Endothelial cell of umbilical vein (primary cell): ENCODE measurements at regions not wholly inside any gene's neighbourhood (a gene's known extent, or its start where the extent isn't known, plus 50 kb on each side); places are given as distances from the start of the nearest gene placed in this dataset.

ENCODE experiments used
- BruUV-seq: library from RNA; stranded (reverse); fragments of 400-500 nt; replicated peaks from 2 replicates; lab custom pipeline; 2021; lab: Mats Ljungman, UMichigan
- CTCF ChIA-PET: fragments of 300-600, 350-600 bp; sonication (Branson Sonifier 250); formaldehyde crosslinking; loops from one replicate; lab custom pipeline; 2021; ENCODE audit warnings: antibody characterized with exemption, inconsistent platforms; lab: Charles Lee
- POLR2A ChIA-PET: fragments of 300-600, 350-600 bp; sonication (Branson Sonifier 250); formaldehyde crosslinking; loops from one replicate; lab custom pipeline; 2021; ENCODE audit warnings: antibody characterized with exemption, inconsistent platforms; lab: Charles Lee
- DNase-seq: peaks from one replicate; pipeline ENCODE4 v3.0.0-alpha.2; 2011; ENCODE audit warnings: low read depth, low spot score
- FAIRE-seq: peaks from 2 replicates; lab custom pipeline; 2011; peaks lifted over from hg19 to GRCh38; lab: Jason Lieb, UNC
- H2AFZ ChIP-seq: 2 replicates; pipeline ENCODE4 v1.6.0; 2012; ENCODE audit warnings: low read depth, low read length, control low read depth, inconsistent platforms
- H3K27ac ChIP-seq: 2 replicates; pipeline ENCODE4 v1.5.1; 2011; ENCODE audit warnings: low read depth, mild to moderate bottlenecking, control low read depth, low read length, moderate library complexity; ENCODE audit not compliant: insufficient read depth
- H3K27me3 ChIP-seq, 2 experiments: 2 replicates each; pipeline versions ENCODE4 v1.6.0 to v1.6.1; 2011; ENCODE audit warnings: low read length in 2 of 2, mixed read lengths in 1 of 2; ENCODE audit not compliant: control insufficient read depth in 2 of 2, insufficient read depth in 2 of 2
- H3K36me3 ChIP-seq, 2 experiments: 2 replicates in 1 of 2; 3 replicates in 1 of 2; pipeline ENCODE4 v1.5.1; 2011; ENCODE audit warnings: low read length in 2 of 2, mild to moderate bottlenecking in 1 of 2, moderate library complexity in 1 of 2; ENCODE audit not compliant: control insufficient read depth in 2 of 2, insufficient read depth in 2 of 2; ENCODE audit errors: extremely low read depth in 1 of 2
- H3K4me1 ChIP-seq: 3 replicates; pipeline ENCODE4 v1.5.1; 2011; ENCODE audit warnings: mild to moderate bottlenecking, low read length; ENCODE audit not compliant: control insufficient read depth, insufficient read depth; ENCODE audit errors: extremely low read depth
- H3K4me2 ChIP-seq: 2 replicates; pipeline ENCODE4 v1.6.1; 2011; ENCODE audit warnings: low read length, control low read depth, mixed read lengths; ENCODE audit not compliant: insufficient read depth
- H3K4me3 ChIP-seq, 3 experiments: fragments of 200-600 bp in 1 of 3; sonication (generic), shearing (Covaris generic) in 1 of 3; replicated peaks in 1 of 3; 2 replicates each; pipeline ENCODE4 v1.5.1; 2011 to 2016; ENCODE audit warnings: control low read depth in 3 of 3, low read length in 3 of 3, mild to moderate bottlenecking in 2 of 3, inconsistent platforms in 1 of 3, low read depth in 1 of 3, moderate library complexity in 1 of 3; ENCODE audit not compliant: insufficient read depth in 1 of 3
- H3K79me2 ChIP-seq: 2 replicates; pipeline ENCODE4 v1.6.0; 2012; ENCODE audit warnings: low read length, inconsistent platforms; ENCODE audit not compliant: control insufficient read depth, insufficient read depth
- H3K9ac ChIP-seq: replicated peaks from 2 replicates; pipeline ENCODE3; 2011; ENCODE audit warnings: low read length, control low read depth; ENCODE audit not compliant: insufficient read depth; ENCODE audit errors: extremely low read depth
- H3K9me1 ChIP-seq: replicated peaks from 3 replicates; pipeline ENCODE4 v1.6.0; 2011; ENCODE audit warnings: mild to moderate bottlenecking, low read length; ENCODE audit not compliant: control insufficient read depth, insufficient read depth; ENCODE audit errors: extremely low read depth
- H3K9me3 ChIP-seq: replicated peaks from 2 replicates; pipeline ENCODE4 v1.5.1; 2012; ENCODE audit warnings: low read length, inconsistent platforms; ENCODE audit not compliant: control insufficient read depth, insufficient read depth
- H4K20me1 ChIP-seq: replicated peaks from 2 replicates; pipeline ENCODE3; 2011; ENCODE audit warnings: mild to moderate bottlenecking, low read length; ENCODE audit not compliant: control insufficient read depth, insufficient read depth; ENCODE audit errors: extremely low read depth
- CTCF ChIP-seq, 2 donors: IDR thresholded peaks; 1 replicate in 1 of 2; 2 replicates in 1 of 2; pipeline ENCODE4 v1.5.1; 2011; ENCODE audit warnings: low read length in 2 of 2, mild to moderate bottlenecking in 2 of 2, moderate library complexity in 2 of 2, control low read depth in 1 of 2, inconsistent platforms in 1 of 2, low read depth in 1 of 2; ENCODE audit not compliant: insufficient read depth in 1 of 2; ENCODE audit errors: extremely low read depth in 1 of 2
- EZH2 ChIP-seq: IDR thresholded peaks from 2 replicates; pipeline ENCODE4 v1.6.1; 2012; ENCODE audit warnings: borderline replicate concordance, low read depth, mild to moderate bottlenecking, moderate library complexity, low read length, inconsistent platforms; ENCODE audit not compliant: severe bottlenecking
- FOS ChIP-seq: IDR thresholded peaks from 2 replicates; pipeline ENCODE4 v1.6.1; 2011; ENCODE audit warnings: mild to moderate bottlenecking, low read length, moderate library complexity, borderline replicate concordance; ENCODE audit not compliant: insufficient read depth
- GATA2 ChIP-seq: IDR thresholded peaks from 2 replicates; pipeline ENCODE4 v1.7.0; 2011; ENCODE audit warnings: low read depth, mild to moderate bottlenecking, moderate library complexity, mixed read lengths, low read length; ENCODE audit not compliant: insufficient read length, insufficient read depth
- JUN ChIP-seq: IDR thresholded peaks from 2 replicates; pipeline ENCODE4 v1.6.1; 2011; ENCODE audit warnings: borderline replicate concordance, low read depth; ENCODE audit not compliant: insufficient read length, insufficient read depth
- MYC ChIP-seq: IDR thresholded peaks from one replicate; pipeline ENCODE4 v1.6.1; 2011; ENCODE audit warnings: mild to moderate bottlenecking, low read depth, low read length
- POLR2A ChIP-seq: IDR thresholded peaks from 2 replicates; pipeline ENCODE4 v1.6.1; 2012; ENCODE audit warnings: low read depth, mild to moderate bottlenecking, control low read depth, low read length
- POLR2AphosphoS5 ChIP-seq: IDR thresholded peaks from 2 replicates; pipeline ENCODE4 v1.6.1; 2012; ENCODE audit warnings: low read depth, mild to moderate bottlenecking, control low read depth, low read length, moderate library complexity; ENCODE audit not compliant: insufficient read depth
- dilution Hi-C: fragments of 300-500 bp; cut with MboI; formaldehyde crosslinking; loops from one replicate; pipeline ENCODE4 v1.15.0; 2019; ENCODE audit warnings: low sequenced_read_pairs; ENCODE audit not compliant: extremely low pct_ligation_motif_present
- intact Hi-C: fragments of 100-400 bp; cut with micrococcal nuclease; formaldehyde crosslinking; loops from one replicate; pipeline ENCODE4 v1.10.0; 2022

GRCh38 chr13:99902657-99903056 lies 68.9 kb downstream of the ZIC5 start:
- Histone ChIP-seq H3K27ac (no peak overlapping the region), H3K4me3 (no peak overlapping the region), H3K9ac (no peak overlapping the region), H3K4me1 (no peaks in the 10 kb centered on the region), H3K4me2 (no peak overlapping the region), H2AFZ (no peak overlapping the region), H3K9me3 (no peaks in the 10 kb centered on the region), H3K79me2 (no peaks in the 10 kb centered on the region), H4K20me1 (no peaks in the 10 kb centered on the region), H3K27me3 (peaks cover 11 to 16% of the 10 kb centered on the region in 2 experiments), H3K36me3 (no peaks in the 10 kb centered on the region), H3K9me1 (no peaks in the 10 kb centered on the region)
- FAIRE-seq = no peak
- DNase-seq = no peak
- TF ChIP-seq POLR2AphosphoS5 (no peak), MYC (no peak), POLR2A (no peak), EZH2 (no peak), JUN (no peak), GATA2 (no peak), FOS (no peak), CTCF (IDR thresholded peaks at IDR 0.05; ENCODE audit: extremely low read depth in 1 of 2, insufficient read depth in 1 of 2, low read depth in 1 of 2, low read length in 2 of 2) (no peak)
- no TSS peak for BruUV-seq
- dilution Hi-C loops = no loop called here
- intact Hi-C loops = loop anchor here (5.0 kb wide), 2 partner anchors 245 to 335 kb away; no protein-coding TSS in a partner anchor
- POLR2A ChIA-PET = no interaction called here
- CTCF ChIA-PET = interaction anchor here (3.3 kb wide), 1 partner anchor 13 kb away, joined by 11 read pairs; no protein-coding TSS in a partner anchor
